D721Med (cell line): ENCODE measurements at regions not wholly inside any gene's neighbourhood (a gene's known extent, or its start where the extent isn't known, plus 50 kb on each side); places are given as distances from the start of the nearest gene placed in this dataset.

Experiments
- DNase-seq: peaks from one replicate; pipeline ENCODE4 v3.0.0; 2011; ENCODE audit warnings: low spot score; ENCODE audit not compliant: insufficient read length
- FAIRE-seq: peaks from 2 replicates; lab custom pipeline; 2011; peaks lifted over from hg19 to GRCh38; lab: Jason Lieb, UNC
- CTCF ChIP-seq: IDR thresholded peaks from 2 replicates; pipeline ENCODE4 v1.5.1; 2012; ENCODE audit warnings: mild to moderate bottlenecking, control low read depth; ENCODE audit not compliant: insufficient read depth; ENCODE audit errors: missing control alignments

GRCh38 chr2:172200495-172201085, 97.9 kb upstream of the DLX2 start:
- no peak for FAIRE-seq
- no peak for DNase-seq
- TF ChIP-seq CTCF, result no peak

DNA sequence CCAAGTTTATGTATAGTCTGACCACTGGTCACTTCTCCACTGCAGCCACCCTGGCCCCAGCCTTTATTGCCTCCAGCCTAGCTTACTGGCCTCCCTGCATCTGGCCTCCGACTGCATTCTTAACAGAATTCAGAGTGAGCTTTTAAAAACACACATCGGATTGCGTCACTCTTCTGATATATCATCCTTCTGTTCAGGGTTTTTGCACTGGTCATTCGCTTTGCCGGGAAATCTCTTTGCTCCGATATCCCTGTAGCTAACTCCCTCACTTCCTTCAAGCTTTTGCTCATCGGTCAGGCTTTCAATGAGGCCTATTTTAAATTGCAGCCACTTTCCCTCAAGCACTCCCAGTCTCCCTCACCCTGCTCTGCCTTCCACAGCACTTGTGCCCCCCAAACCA, 101.6 kb upstream of the DLX2 start:
- FAIRE-seq (no peak), DNase-seq (no peak)
- TF ChIP-seq CTCF, result no peak

DNA sequence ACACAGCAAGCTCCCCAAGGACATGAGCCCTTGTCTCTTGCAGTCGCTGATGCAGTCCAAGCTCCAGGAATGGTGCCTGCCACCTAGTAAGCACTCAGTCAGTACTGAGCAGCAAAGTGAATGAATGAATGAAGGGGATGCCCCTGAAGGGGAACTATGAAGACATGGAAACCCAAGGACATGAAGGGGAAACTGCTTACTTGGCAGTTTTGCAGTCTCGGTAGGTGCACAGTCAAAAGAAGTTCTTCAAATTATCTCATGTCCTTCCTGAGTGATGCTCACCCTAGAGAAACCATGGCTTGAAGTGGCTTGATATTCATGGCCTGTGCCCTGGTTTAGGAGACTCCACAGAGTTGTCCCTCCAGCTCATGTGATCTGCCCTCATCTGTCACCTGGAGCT, 102.1 kb upstream of the DLX2 start:
- TF ChIP-seq CTCF, result no peak
- DNase-seq, result no peak
- no peak for FAIRE-seq

DNA sequence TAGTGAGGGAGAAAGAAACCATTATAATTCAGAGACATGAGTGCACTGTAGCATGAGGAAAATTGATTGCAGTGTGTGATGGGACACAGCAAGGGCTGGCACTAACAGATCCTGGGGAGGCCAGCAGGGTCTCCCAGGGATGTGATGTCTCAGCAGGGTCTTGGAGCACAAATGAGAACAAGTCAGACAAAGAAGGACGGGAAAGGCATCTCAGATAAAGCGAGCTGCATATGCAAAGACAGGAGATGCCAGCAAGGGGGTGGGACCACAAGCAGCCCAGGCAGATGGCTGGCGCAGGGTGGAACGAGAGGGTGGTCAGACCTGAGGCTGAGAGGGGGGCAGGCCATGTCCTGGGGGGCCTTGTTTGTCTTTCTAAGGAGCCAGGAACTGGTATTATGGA, 102.6 kb upstream of the DLX2 start:
- no peak for TF ChIP-seq CTCF
- DNase-seq (no peak), FAIRE-seq (no peak)

- no peak for FAIRE-seq
- no peak for DNase-seq
- no peak for TF ChIP-seq CTCF
Measured at GRCh38 chr2:172207911-172208310, 105.2 kb upstream of the DLX2 start.

DNA sequence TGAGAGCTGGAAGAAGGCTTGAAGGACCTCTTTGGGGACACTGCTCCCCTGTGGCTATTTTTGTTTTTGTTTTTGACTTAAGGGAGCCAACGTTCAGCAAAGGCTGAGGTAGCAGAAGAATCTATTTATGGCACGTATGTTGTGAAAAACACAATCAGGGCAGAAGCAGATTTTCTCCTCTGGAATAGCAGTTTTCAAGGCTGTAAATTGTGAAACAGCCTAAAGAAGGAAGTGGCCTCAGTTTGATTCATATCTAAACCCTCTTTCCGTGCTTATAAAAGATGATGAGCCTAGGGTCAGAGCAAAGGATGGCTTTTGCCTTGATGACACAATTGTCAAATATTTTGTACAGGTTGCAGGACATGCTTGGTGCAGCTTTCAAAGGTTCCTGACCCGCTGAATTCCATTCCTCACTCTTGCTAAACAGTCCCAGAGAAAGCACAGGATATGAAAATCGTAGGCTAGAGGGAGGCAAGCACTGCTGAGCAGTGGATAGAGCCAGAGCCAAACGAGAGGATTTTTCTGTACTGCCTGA, 106.2 kb upstream of the DLX2 start:
- FAIRE-seq (no peak), DNase-seq (no peak)
- no peak for TF ChIP-seq CTCF

DNA sequence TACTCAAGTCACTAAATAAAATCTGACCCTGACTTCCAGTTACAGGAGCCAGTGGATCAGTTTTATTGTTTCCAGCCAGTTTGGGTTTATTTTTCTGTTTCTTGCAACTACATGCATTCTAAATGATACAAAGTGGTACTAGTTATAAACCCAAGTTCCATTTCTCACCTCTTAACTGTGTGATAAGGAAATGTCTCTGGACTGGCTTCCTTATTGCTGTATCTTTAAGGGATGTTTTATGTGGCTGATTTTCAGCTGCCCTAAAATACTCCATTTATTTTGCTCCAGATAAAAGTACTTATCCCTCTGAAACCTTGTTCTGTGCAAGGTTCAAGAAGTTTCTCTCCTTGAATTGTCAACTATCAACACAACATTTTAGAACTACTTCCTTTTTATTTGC, 107.9 kb upstream of the DLX2 start:
- no peak for TF ChIP-seq CTCF
- DNase-seq (no peak), FAIRE-seq (no peak)
